ENCODE measurements at regions not wholly inside any gene's neighbourhood (a gene's known extent, or its start where the extent isn't known, plus 50 kb on each side); places are given as distances from the start of the nearest gene placed in this dataset.

DNA sequence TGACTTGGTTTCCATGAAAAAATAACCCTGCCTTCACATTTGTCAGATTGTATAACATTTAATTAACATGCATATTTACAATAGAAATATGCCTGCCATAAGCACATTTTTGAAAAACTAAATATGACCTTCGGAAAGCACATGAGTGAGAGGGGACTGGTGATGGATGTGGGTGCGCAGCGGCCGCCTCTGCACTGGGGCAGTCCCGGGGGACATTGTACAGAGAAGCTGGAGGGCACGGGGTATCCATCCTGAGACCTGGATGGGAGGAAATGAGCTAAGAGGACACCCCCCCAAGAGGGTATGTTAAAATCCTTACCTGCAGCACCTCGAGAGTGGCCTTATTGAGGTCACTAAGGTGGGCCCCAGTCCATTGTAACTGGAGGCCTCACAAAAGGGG, 161.3 kb upstream of the IRX4 start:
- intact Hi-C loops (cut with DNase I) = loop anchor here in 3 of 4 donors (10.0 kb wide), 2 partner anchors 279 to 369 kb away; no protein-coding TSS in a partner anchor
- TF ChIP-seq POLR2A (IDR thresholded peaks at IDR 0.05) (no peak), EP300 (IDR thresholded peaks at IDR 0.05) (no peak)
- TF ChIP-seq, protein P1, sequence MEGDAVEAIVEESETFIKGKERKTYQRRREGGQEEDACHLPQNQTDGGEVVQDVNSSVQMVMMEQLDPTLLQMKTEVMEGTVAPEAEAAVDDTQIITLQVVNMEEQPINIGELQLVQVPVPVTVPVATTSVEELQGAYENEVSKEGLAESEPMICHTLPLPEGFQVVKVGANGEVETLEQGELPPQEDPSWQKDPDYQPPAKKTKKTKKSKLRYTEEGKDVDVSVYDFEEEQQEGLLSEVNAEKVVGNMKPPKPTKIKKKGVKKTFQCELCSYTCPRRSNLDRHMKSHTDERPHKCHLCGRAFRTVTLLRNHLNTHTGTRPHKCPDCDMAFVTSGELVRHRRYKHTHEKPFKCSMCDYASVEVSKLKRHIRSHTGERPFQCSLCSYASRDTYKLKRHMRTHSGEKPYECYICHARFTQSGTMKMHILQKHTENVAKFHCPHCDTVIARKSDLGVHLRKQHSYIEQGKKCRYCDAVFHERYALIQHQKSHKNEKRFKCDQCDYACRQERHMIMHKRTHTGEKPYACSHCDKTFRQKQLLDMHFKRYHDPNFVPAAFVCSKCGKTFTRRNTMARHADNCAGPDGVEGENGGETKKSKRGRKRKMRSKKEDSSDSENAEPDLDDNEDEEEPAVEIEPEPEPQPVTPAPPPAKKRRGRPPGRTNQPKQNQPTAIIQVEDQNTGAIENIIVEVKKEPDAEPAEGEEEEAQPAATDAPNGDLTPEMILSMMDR (IDR thresholded peaks at IDR 0.05) = no peak

DNA sequence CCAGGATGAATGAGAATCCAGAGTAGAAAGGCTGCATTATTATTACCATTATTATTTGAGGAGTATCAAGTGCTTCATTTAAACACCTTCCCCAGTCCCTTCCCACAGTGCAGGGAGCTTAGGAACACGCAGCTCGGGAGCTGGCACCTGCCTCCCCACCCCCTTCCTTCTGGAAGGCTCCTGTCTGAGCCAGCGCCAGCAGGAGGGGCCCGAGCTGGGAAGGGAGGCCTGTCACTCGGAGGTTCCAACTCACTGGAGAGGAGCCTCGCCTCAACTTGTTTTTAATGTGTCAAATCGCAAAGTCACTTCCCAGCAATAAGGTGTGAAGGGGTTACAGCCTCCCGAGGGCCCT, 156.4 kb upstream of the IRX4 start:
- DNase-seq = no peak
- no peaks in the 10 kb centered on the region for H3K27me3 ChIP-seq
- TF ChIP-seq POLR2A (IDR thresholded peaks at IDR 0.05) = no peak
- TF ChIP-seq, protein P1 (IDR thresholded peaks at IDR 0.05) = no peak
- TF ChIP-seq EP300 (IDR thresholded peaks at IDR 0.05) = no peak
- peaks cover 4% of the 10 kb centered on the region for H3K4me1 ChIP-seq (ENCODE audit: insufficient read depth)
- H3K36me3 ChIP-seq = no peaks in the 10 kb centered on the region
- WGBS, 3 donors = 40 to 53% (median 44%) methylated on average over 8 of the region's 8 CpGs
- intact Hi-C loops (cut with DNase I) = loop anchor here in 2 of 4 donors (5.0 to 10.0 kb wide), 2 partner anchors 274 to 372 kb away; no protein-coding TSS in a partner anchor
- no peak overlapping the region for H3K4me3 ChIP-seq
- H3K9me3 ChIP-seq = no peaks in the 10 kb centered on the region
- H3K27ac ChIP-seq = no peak overlapping the region

More for the DNA sequence above, 161.3 kb upstream of the IRX4 start:
- no peak for DNase-seq
- 85 to 87% (median 87%) methylated on average over 7 of the region's 7 CpGs for WGBS, 3 donors
- Histone ChIP-seq H3K9me3 (peaks cover 0 to 3% of the 10 kb centered on the region in 2 donors), H3K36me3 (no peaks in the 10 kb centered on the region), H3K4me1 (ENCODE audit: insufficient read depth) (no peaks in the 10 kb centered on the region), H3K4me3 (no peak overlapping the region), H3K27me3 (no peaks in the 10 kb centered on the region), H3K27ac (no peak overlapping the region)

DNA sequence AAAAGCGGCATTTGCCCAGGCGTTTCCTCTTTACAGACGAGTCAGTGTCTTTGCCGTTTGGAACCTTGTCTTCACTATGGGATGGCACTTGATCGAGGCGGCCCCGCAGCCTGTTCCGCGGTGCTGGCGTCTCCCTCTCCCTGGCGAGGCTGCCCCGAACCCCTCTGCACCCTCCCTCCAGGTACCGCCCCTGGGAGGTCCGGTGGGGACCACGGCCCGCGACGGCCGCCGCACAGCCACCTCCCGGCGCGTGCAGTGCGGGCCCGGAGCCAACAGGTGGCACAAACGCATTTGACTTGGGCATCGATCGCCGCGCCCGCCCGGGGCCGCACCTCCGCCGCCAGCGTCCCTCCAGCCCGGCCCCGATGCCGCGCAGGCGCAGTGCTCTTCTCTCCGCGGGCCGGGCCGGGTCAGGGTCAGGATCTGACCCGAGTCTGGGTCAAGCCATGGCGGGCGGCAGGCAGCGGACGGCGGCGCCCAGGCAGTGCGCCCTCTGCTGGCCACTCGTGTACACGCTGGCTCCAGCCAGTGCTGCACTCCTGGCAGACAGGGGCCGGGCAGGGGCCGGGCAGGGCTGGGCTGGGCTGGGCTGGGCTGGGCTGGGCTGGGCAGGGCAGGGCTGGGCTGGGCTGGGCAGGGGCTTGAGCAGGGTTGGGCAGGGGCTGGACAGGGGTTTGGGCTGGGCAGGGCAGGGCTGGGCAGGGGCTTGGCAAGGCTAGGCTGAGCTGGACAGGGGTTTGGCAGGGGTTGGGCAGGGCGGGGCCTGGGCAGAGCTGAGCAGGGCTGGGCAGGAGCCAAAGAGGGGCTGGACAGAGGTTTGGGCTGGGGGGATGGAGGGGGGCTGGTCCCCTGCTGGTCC, 155.8 kb upstream of the IRX4 start:
- Histone ChIP-seq H3K4me1 (ENCODE audit: insufficient read depth) (peaks cover 4% of the 10 kb centered on the region), H3K27me3 (no peaks in the 10 kb centered on the region), H3K36me3 (no peaks in the 10 kb centered on the region), H3K9me3 (no peaks in the 10 kb centered on the region), H3K4me3 (peak overlapping the region; percentile 19), H3K27ac (no peak overlapping the region)
- intact Hi-C loops (cut with DNase I) = loop anchor here in 2 of 4 donors (5.0 to 10.0 kb wide), 2 partner anchors 274 to 371 kb away; no protein-coding TSS in a partner anchor
- DNase-seq = peak; percentile 63 to 86 (median 73)
- no peak for TF ChIP-seq POLR2A (IDR thresholded peaks at IDR 0.05)
- TF ChIP-seq EP300 (IDR thresholded peaks at IDR 0.05) = no peak
- TF ChIP-seq, protein P1 (IDR thresholded peaks at IDR 0.05) = peak; percentile 58 to 61 (median 60)
- 3 to 11% (median 5%) methylated on average over 27 to 58 of the region's 58 CpGs for WGBS, 3 donors

DNA sequence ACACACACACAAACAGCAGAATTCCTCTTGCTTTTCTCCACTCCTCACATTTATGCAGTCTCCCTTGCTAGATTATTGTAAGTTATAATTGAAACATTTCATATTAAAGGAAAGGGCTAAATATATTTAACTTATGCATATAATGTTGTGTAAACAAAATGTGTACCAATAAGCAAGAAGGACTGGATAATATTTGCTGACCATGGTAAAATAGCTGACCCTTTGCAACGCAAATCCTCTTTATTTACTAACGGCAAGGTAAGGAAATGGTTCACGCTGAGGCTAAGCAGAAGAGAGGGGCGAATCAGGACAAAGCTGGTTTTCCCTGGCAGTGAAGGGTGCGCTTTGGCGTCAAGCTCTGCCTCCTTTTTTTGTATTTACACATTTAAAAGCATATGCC, 154.2 kb upstream of the IRX4 start:
- Histone ChIP-seq H3K27ac (no peak overlapping the region), H3K27me3 (no peaks in the 10 kb centered on the region), H3K4me1 (ENCODE audit: insufficient read depth) (peaks cover 4% of the 10 kb centered on the region), H3K9me3 (no peaks in the 10 kb centered on the region), H3K4me3 (no peak overlapping the region), H3K36me3 (no peaks in the 10 kb centered on the region)
- TF ChIP-seq, protein P1 (IDR thresholded peaks at IDR 0.05) = no peak
- TF ChIP-seq EP300 (IDR thresholded peaks at IDR 0.05) (no peak), POLR2A (IDR thresholded peaks at IDR 0.05) (no peak)
- intact Hi-C loops (cut with DNase I) = loop anchor here in 2 of 4 donors (5.0 to 10.0 kb wide), 2 partner anchors 272 to 370 kb away; no protein-coding TSS in a partner anchor
- 74 to 90% (median 78%) methylated on average over 6 of the region's 6 CpGs for WGBS, 3 donors
- no peak for DNase-seq

Measured in ovary (tissue), 7 donors.